Trophoblast cell (in vitro differentiated cells and primary cell): ENCODE measurements at regions not wholly inside any gene's neighbourhood (a gene's known extent, or its start where the extent isn't known, plus 50 kb on each side); places are given as distances from the start of the nearest gene placed in this dataset.

Experiments used
- DNase-seq, 2 donors: peaks; one replicate each; pipeline ENCODE4 v3.0.0-alpha.2; 2016
- H2AFZ ChIP-seq: 2 replicates; pipeline ENCODE4 v1.6.1; 2013; ENCODE audit warnings: low read length, moderate library complexity, mild to moderate bottlenecking; ENCODE audit not compliant: insufficient read depth, poor library complexity
- H2AK5ac ChIP-seq: 2 replicates; pipeline ENCODE4 v1.6.1; 2013; ENCODE audit warnings: mild to moderate bottlenecking, low read length
- H2BK120ac ChIP-seq: 2 replicates; pipeline ENCODE4 v1.6.1; 2013; ENCODE audit warnings: low read length, mild to moderate bottlenecking, moderate library complexity; ENCODE audit not compliant: insufficient read depth, poor library complexity
- H2BK12ac ChIP-seq: 2 replicates; pipeline ENCODE4 v1.6.1; 2013; ENCODE audit warnings: mild to moderate bottlenecking, low read length, moderate library complexity
- H2BK5ac ChIP-seq: 2 replicates; pipeline ENCODE4 v1.6.1; 2013; ENCODE audit warnings: low read length, low read depth, moderate library complexity, mild to moderate bottlenecking; ENCODE audit not compliant: poor library complexity
- H3K14ac ChIP-seq: 2 replicates; pipeline ENCODE4 v1.6.1; 2013; ENCODE audit warnings: mild to moderate bottlenecking, low read length
- H3K18ac ChIP-seq: 2 replicates; pipeline ENCODE4 v1.6.1; 2013; ENCODE audit warnings: mild to moderate bottlenecking, low read length
- H3K23ac ChIP-seq: 2 replicates; pipeline ENCODE4 v1.6.1; 2013; ENCODE audit warnings: low read length
- H3K27ac ChIP-seq: 2 replicates; pipeline ENCODE4 v1.5.1; 2013; ENCODE audit warnings: low read depth, mild to moderate bottlenecking, inconsistent platforms, low read length, moderate library complexity
- H3K27me3 ChIP-seq: 2 replicates; pipeline ENCODE4 v1.6.1; 2013; ENCODE audit warnings: inconsistent platforms, mild to moderate bottlenecking, low read length, moderate library complexity; ENCODE audit not compliant: insufficient read depth
- H3K36me3 ChIP-seq, 2 experiments: 1 replicate in 1 of 2; 2 replicates in 1 of 2; pipeline ENCODE4 v1.6.1; 2013; ENCODE audit warnings: low read length in 2 of 2, mild to moderate bottlenecking in 2 of 2, moderate library complexity in 1 of 2; ENCODE audit not compliant: insufficient read depth in 2 of 2, control insufficient read depth in 1 of 2
- H3K4ac ChIP-seq: 2 replicates; pipeline ENCODE4 v1.6.1; 2013; ENCODE audit warnings: low read depth, mild to moderate bottlenecking, low read length, moderate library complexity
- H3K4me1 ChIP-seq, 2 experiments: 1 replicate in 1 of 2; 2 replicates in 1 of 2; pipeline ENCODE4 v1.6.1; 2013; ENCODE audit warnings: low read length in 2 of 2, mild to moderate bottlenecking in 2 of 2, moderate library complexity in 1 of 2; ENCODE audit not compliant: insufficient read depth in 2 of 2, control insufficient read depth in 1 of 2
- H3K4me2 ChIP-seq: 2 replicates; pipeline ENCODE4 v1.6.1; 2013; ENCODE audit warnings: inconsistent platforms, mild to moderate bottlenecking, low read length, moderate library complexity
- H3K4me3 ChIP-seq: 2 replicates; pipeline ENCODE4 v1.5.1; 2013; ENCODE audit warnings: mild to moderate bottlenecking, low read depth, low read length, inconsistent platforms
- H3K79me1 ChIP-seq: one replicate; pipeline ENCODE4 v1.6.1; 2013; ENCODE audit warnings: low read length
- H3K79me2 ChIP-seq: 2 replicates; pipeline ENCODE4 v1.6.1; 2013; ENCODE audit warnings: low read length, mild to moderate bottlenecking; ENCODE audit not compliant: control insufficient read depth, insufficient read depth, poor library complexity
- H3K9ac ChIP-seq: 2 replicates; pipeline ENCODE4 v1.6.1; 2013; ENCODE audit warnings: mild to moderate bottlenecking, low read length
- H3K9me3 ChIP-seq: 2 replicates; pipeline ENCODE4 v1.6.1; 2013; ENCODE audit warnings: low read depth, mild to moderate bottlenecking, control low read depth, inconsistent platforms, low read length; ENCODE audit not compliant: insufficient read depth
- H4K12ac ChIP-seq: 2 replicates; pipeline ENCODE4 v1.6.1; 2013; ENCODE audit warnings: low read depth, mild to moderate bottlenecking, low read length, moderate library complexity
- H4K8ac ChIP-seq: 2 replicates; pipeline ENCODE4 v1.6.1; 2013; ENCODE audit warnings: low read depth, mild to moderate bottlenecking, low read length, moderate library complexity
- H4K91ac ChIP-seq: one replicate; pipeline ENCODE4 v1.6.1; 2013; ENCODE audit warnings: low read depth, mild to moderate bottlenecking, low read length, moderate library complexity
- WGBS: extraction: QIAGEN DNeasy Blood & Tissue Kit; methylation state at CpG from one replicate; pipeline ENCODE4 v1.1.7; 2013; ENCODE audit warnings: missing lambda C conversion rate; ENCODE audit not compliant: insufficient read length, insufficient coverage; ENCODE audit errors: extremely low coverage; 5-methylcytosine and 5-hydroxymethylcytosine counted together

- no peaks in the 10 kb centered on the region for H3K79me2 ChIP-seq
- no peak overlapping the region for H2AFZ ChIP-seq
- DNase-seq: no peak
- H3K4me2 ChIP-seq: no peak overlapping the region
- H3K79me1 ChIP-seq: no peaks in the 10 kb centered on the region
- H3K18ac ChIP-seq: no peak overlapping the region
- H4K12ac ChIP-seq: no peak overlapping the region
- no peak overlapping the region for H3K23ac ChIP-seq
- no peaks in the 10 kb centered on the region for H3K27me3 ChIP-seq
- H2BK120ac ChIP-seq: no peak overlapping the region
- H3K36me3 ChIP-seq: no peaks in the 10 kb centered on the region
- no peak overlapping the region for H3K27ac ChIP-seq
- no peak overlapping the region for H3K4ac ChIP-seq
- no CpG with 5 or more reads among the region's 8 CpGs for WGBS
- no peak overlapping the region for H3K9ac ChIP-seq
- no peaks in the 10 kb centered on the region for H3K9me3 ChIP-seq
- no peak overlapping the region for H2AK5ac ChIP-seq
- no peak overlapping the region for H4K8ac ChIP-seq
- H3K14ac ChIP-seq: no peak overlapping the region
- H4K91ac ChIP-seq: no peak overlapping the region
- H3K4me3 ChIP-seq: no peak overlapping the region
- no peak overlapping the region for H2BK5ac ChIP-seq
- peaks cover 2 to 3% of the 10 kb centered on the region in 2 experiments for H3K4me1 ChIP-seq
- no peak overlapping the region for H2BK12ac ChIP-seq
Measured at GRCh38 chr4:53821179-53821851, 230.0 kb upstream of the LNX1 start.

GRCh38 chr4:53818104-53818503, 226.8 kb upstream of the LNX1 start:
- no peak overlapping the region for H2BK5ac ChIP-seq
- H3K4me3 ChIP-seq: no peak overlapping the region
- no peak overlapping the region for H3K14ac ChIP-seq
- H3K27me3 ChIP-seq: no peaks in the 10 kb centered on the region
- H2BK120ac ChIP-seq: no peak overlapping the region
- H3K4me1 ChIP-seq: peaks cover 2 to 3% of the 10 kb centered on the region in 2 experiments
- H3K79me2 ChIP-seq: no peaks in the 10 kb centered on the region
- no peak overlapping the region for H3K23ac ChIP-seq
- no peak overlapping the region for H2AK5ac ChIP-seq
- H2BK12ac ChIP-seq: no peak overlapping the region
- no peak overlapping the region for H3K9ac ChIP-seq
- H4K12ac ChIP-seq: no peak overlapping the region
- H3K4me2 ChIP-seq: no peak overlapping the region
- H2AFZ ChIP-seq: no peak overlapping the region
- H3K9me3 ChIP-seq: no peaks in the 10 kb centered on the region
- no peak overlapping the region for H3K4ac ChIP-seq
- no peaks in the 10 kb centered on the region for H3K36me3 ChIP-seq
- no peaks in the 10 kb centered on the region for H3K79me1 ChIP-seq
- H4K8ac ChIP-seq: no peak overlapping the region
- H3K18ac ChIP-seq: no peak overlapping the region
- H3K27ac ChIP-seq: no peak overlapping the region
- H4K91ac ChIP-seq: no peak overlapping the region
- DNase-seq: no peak
- no CpG with 5 or more reads among the region's 5 CpGs for WGBS

GRCh38 chr4:53816561-53816960, 225.3 kb upstream of the LNX1 start:
- no peaks in the 10 kb centered on the region for H3K9me3 ChIP-seq
- no peak overlapping the region for H2AK5ac ChIP-seq
- H3K36me3 ChIP-seq: no peaks in the 10 kb centered on the region
- DNase-seq: no peak
- WGBS: no CpG with 5 or more reads among the region's 10 CpGs
- H3K27ac ChIP-seq: no peak overlapping the region
- H3K4me1 ChIP-seq: peaks cover 2 to 3% of the 10 kb centered on the region in 2 experiments
- no peak overlapping the region for H3K4ac ChIP-seq
- no peak overlapping the region for H2AFZ ChIP-seq
- no peak overlapping the region for H2BK120ac ChIP-seq
- H3K27me3 ChIP-seq: no peaks in the 10 kb centered on the region
- no peak overlapping the region for H3K23ac ChIP-seq
- H3K79me1 ChIP-seq: no peaks in the 10 kb centered on the region
- H2BK12ac ChIP-seq: no peak overlapping the region
- H2BK5ac ChIP-seq: no peak overlapping the region
- H3K14ac ChIP-seq: no peak overlapping the region
- H4K12ac ChIP-seq: no peak overlapping the region
- H3K9ac ChIP-seq: no peak overlapping the region
- H3K4me2 ChIP-seq: no peak overlapping the region
- H4K8ac ChIP-seq: no peak overlapping the region
- no peaks in the 10 kb centered on the region for H3K79me2 ChIP-seq
- H3K4me3 ChIP-seq: no peak overlapping the region
- no peak overlapping the region for H4K91ac ChIP-seq
- H3K18ac ChIP-seq: no peak overlapping the region

- Histone ChIP-seq H4K91ac (no peak overlapping the region), H3K4me2 (no peak overlapping the region), H2BK12ac (no peak overlapping the region), H3K27ac (no peak overlapping the region), H3K27me3 (no peaks in the 10 kb centered on the region), H4K8ac (no peak overlapping the region), H4K12ac (no peak overlapping the region), H3K14ac (no peak overlapping the region), H3K4ac (no peak overlapping the region), H3K4me3 (no peak overlapping the region), H2AK5ac (no peak overlapping the region), H3K36me3 (no peaks in the 10 kb centered on the region), H2BK120ac (no peak overlapping the region), H3K23ac (no peak overlapping the region), H3K79me2 (no peaks in the 10 kb centered on the region), H3K4me1 (peaks cover 2 to 3% of the 10 kb centered on the region in 2 experiments), H3K9me3 (no peaks in the 10 kb centered on the region), H3K79me1 (no peaks in the 10 kb centered on the region), H3K18ac (no peak overlapping the region), H2BK5ac (no peak overlapping the region), H2AFZ (no peak overlapping the region), H3K9ac (no peak overlapping the region)
- no CpG with 5 or more reads among the region's 3 CpGs for WGBS
- DNase-seq: no peak
Measured at GRCh38 chr4:53815281-53815680, 224.0 kb upstream of the LNX1 start.
